Neural progenitor cell (in vitro differentiated cells): ENCODE measurements at regions not wholly inside any gene's neighbourhood (a gene's known extent, or its start where the extent isn't known, plus 50 kb on each side); places are given as distances from the start of the nearest gene placed in this dataset.

ENCODE experiments used
- CTCF ChIP-seq: fragments of 200-600 bp; sonication (generic); IDR thresholded peaks from 2 replicates; pipeline ENCODE4 v1.5.1; 2017; ENCODE audit warnings: antibody characterized with exemption, mild to moderate bottlenecking
- EZH2 ChIP-seq: fragments of 200-600 bp; sonication (generic); IDR thresholded peaks from 2 replicates; pipeline ENCODE4 v1.6.1; 2017; ENCODE audit warnings: antibody characterized with exemption, mild to moderate bottlenecking, moderate library complexity
- EZH2phosphoT487 ChIP-seq: fragments of 200-600 bp; sonication (generic); IDR thresholded peaks from 2 replicates; pipeline ENCODE4 v1.6.1; 2017; ENCODE audit warnings: antibody characterized with exemption

DNA sequence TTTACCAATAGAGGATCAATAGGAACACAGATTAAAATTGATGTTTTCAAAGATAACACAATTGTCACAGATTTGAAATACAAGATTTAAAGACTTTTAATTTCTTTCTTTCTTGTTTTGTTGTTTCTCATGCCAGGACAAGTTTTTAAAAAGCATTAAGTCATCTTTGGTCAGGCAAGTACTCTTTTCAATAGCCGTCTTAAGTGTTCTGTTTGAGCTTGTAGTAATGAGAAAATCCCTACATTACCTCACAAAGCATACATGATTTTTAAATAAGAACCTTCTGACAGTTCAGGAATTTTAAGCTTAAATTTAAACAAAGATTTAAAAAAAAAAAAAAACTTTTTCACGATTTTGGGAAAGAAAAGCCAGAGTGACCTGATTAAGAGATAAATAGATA lies 216.3 kb upstream of the PRR20A start:
- no peak for TF ChIP-seq CTCF
- TF ChIP-seq EZH2 = no peak
- TF ChIP-seq EZH2phosphoT487 = no peak
